ENCODE measurements at regions not wholly inside any gene's neighbourhood (a gene's known extent, or its start where the extent isn't known, plus 50 kb on each side); places are given as distances from the start of the nearest gene placed in this dataset.

DNA sequence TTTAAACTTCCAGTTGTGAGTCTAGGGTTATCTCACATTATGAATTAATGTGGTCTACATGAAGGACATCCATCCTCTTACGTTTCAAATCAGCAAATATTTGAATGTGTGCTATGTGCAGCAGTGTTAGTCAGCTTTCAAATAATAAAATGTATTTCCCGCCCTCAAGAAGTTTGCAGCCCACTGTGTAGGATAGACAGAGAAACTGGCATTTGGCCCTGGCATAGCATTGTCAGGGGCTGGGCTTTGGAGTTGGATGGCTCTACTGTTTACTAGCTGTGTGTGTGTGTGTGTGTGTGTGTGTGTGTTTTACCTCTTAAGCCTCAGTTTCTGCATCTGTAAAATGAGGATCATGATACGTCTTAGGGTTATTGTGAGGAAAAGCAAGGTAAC, 400.5 kb upstream of the C2CD4B start:
- Mint-ChIP-seq H3K27ac (ENCODE audit: unreplicated experiment) (no peak overlapping the region), H3K9me3 (ENCODE audit: unreplicated experiment) (peaks cover 5% of the 10 kb centered on the region), H3K27me3 (ENCODE audit: low read depth, unreplicated experiment) (peaks cover 3% of the 10 kb centered on the region), H3K4me3 (ENCODE audit: unreplicated experiment) (no peak overlapping the region), H3K36me3 (ENCODE audit: low read depth, unreplicated experiment) (peaks cover 11% of the 10 kb centered on the region), H3K4me1 (ENCODE audit: low read depth, unreplicated experiment) (peaks cover 27% of the 10 kb centered on the region)
- TF ChIP-seq, protein P1, sequence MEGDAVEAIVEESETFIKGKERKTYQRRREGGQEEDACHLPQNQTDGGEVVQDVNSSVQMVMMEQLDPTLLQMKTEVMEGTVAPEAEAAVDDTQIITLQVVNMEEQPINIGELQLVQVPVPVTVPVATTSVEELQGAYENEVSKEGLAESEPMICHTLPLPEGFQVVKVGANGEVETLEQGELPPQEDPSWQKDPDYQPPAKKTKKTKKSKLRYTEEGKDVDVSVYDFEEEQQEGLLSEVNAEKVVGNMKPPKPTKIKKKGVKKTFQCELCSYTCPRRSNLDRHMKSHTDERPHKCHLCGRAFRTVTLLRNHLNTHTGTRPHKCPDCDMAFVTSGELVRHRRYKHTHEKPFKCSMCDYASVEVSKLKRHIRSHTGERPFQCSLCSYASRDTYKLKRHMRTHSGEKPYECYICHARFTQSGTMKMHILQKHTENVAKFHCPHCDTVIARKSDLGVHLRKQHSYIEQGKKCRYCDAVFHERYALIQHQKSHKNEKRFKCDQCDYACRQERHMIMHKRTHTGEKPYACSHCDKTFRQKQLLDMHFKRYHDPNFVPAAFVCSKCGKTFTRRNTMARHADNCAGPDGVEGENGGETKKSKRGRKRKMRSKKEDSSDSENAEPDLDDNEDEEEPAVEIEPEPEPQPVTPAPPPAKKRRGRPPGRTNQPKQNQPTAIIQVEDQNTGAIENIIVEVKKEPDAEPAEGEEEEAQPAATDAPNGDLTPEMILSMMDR (IDR thresholded peaks at IDR 0.05; ENCODE audit: insufficient read depth, low read depth, low read length): no peak
- no peak for TF ChIP-seq EZH2 (IDR thresholded peaks at IDR 0.05; ENCODE audit: insufficient read depth, low read length)
- no peak overlapping the region for H3K9ac ChIP-seq (ENCODE audit: low read length)
- no peak overlapping the region for H3K4me3 ChIP-seq (ENCODE audit: insufficient read depth, low read depth, low read length)
- H3K27me3 ChIP-seq (ENCODE audit: insufficient read depth, low read length): no peaks in the 10 kb centered on the region
- H3K27ac ChIP-seq (ENCODE audit: low read depth, low read length): no peak overlapping the region
- H2AFZ ChIP-seq (ENCODE audit: low read depth, low read length): no peak overlapping the region
- peaks cover 7% of the 10 kb centered on the region for H3K4me1 ChIP-seq (ENCODE audit: insufficient read depth, low read length)
- H3K79me2 ChIP-seq (ENCODE audit: insufficient read depth, low read length): no peaks in the 10 kb centered on the region
- no peak for FAIRE-seq
- no peaks in the 10 kb centered on the region for H3K9me3 ChIP-seq (ENCODE audit: insufficient read depth, low read depth, low read length)
- DNase-seq (ENCODE audit: low read depth): no peak
- H3K4me2 ChIP-seq (ENCODE audit: low read length): no peak overlapping the region
- no peaks in the 10 kb centered on the region for H3K36me3 ChIP-seq (ENCODE audit: insufficient read depth, low read length)
- H4K20me1 ChIP-seq (ENCODE audit: insufficient read depth, low read length): peaks cover 22% of the 10 kb centered on the region

DNA sequence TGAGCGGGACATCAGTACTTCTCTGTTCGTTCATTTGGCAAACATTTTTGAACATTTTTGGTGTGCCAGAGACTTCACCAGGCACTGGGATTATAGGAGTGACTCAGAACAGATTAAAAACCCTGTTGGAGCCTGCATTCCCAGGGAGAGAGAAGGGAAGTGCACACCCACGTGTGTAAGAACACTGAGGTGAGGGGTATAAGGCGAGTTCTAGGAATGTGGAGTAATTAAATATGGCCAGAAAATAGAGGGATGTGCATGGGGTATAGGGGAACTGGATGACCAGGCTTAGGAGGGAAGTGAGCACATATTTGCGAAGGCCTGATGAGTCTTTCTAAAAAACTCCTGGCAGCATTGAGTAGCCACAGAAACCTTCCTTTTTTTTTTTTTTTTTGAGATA, 401.2 kb upstream of the C2CD4B start:
- peaks cover 10% of the 10 kb centered on the region for H3K36me3 Mint-ChIP-seq (ENCODE audit: low read depth, unreplicated experiment)
- no peak overlapping the region for H2AFZ ChIP-seq (ENCODE audit: low read depth, low read length)
- DNase-seq (ENCODE audit: low read depth) (peak; percentile 24), FAIRE-seq (no peak)
- peaks cover 3% of the 10 kb centered on the region for H3K27me3 ChIP-seq (ENCODE audit: insufficient read depth, low read length)
- H3K4me3 Mint-ChIP-seq (ENCODE audit: unreplicated experiment): no peak overlapping the region
- no peaks in the 10 kb centered on the region for H3K79me2 ChIP-seq (ENCODE audit: insufficient read depth, low read length)
- peaks cover 24% of the 10 kb centered on the region for H4K20me1 ChIP-seq (ENCODE audit: insufficient read depth, low read length)
- peaks cover 3% of the 10 kb centered on the region for H3K27me3 Mint-ChIP-seq (ENCODE audit: low read depth, unreplicated experiment)
- peaks cover 5% of the 10 kb centered on the region for H3K9me3 Mint-ChIP-seq (ENCODE audit: unreplicated experiment)
- peaks cover 7% of the 10 kb centered on the region for H3K4me1 ChIP-seq (ENCODE audit: insufficient read depth, low read length)
- H3K4me3 ChIP-seq (ENCODE audit: insufficient read depth, low read depth, low read length): no peak overlapping the region
- peaks cover 27% of the 10 kb centered on the region for H3K4me1 Mint-ChIP-seq (ENCODE audit: low read depth, unreplicated experiment)
- H3K4me2 ChIP-seq (ENCODE audit: low read length): no peak overlapping the region
- no peak overlapping the region for H3K27ac Mint-ChIP-seq (ENCODE audit: unreplicated experiment)
- H3K36me3 ChIP-seq (ENCODE audit: insufficient read depth, low read length): no peaks in the 10 kb centered on the region
- H3K9me3 ChIP-seq (ENCODE audit: insufficient read depth, low read depth, low read length): no peaks in the 10 kb centered on the region
- no peak overlapping the region for H3K9ac ChIP-seq (ENCODE audit: low read length)
- no peak overlapping the region for H3K27ac ChIP-seq (ENCODE audit: low read depth, low read length)
- TF ChIP-seq, protein P1 (IDR thresholded peaks at IDR 0.05; ENCODE audit: insufficient read depth, low read depth, low read length): no peak
- TF ChIP-seq EZH2 (IDR thresholded peaks at IDR 0.05; ENCODE audit: insufficient read depth, low read length): no peak

DNA sequence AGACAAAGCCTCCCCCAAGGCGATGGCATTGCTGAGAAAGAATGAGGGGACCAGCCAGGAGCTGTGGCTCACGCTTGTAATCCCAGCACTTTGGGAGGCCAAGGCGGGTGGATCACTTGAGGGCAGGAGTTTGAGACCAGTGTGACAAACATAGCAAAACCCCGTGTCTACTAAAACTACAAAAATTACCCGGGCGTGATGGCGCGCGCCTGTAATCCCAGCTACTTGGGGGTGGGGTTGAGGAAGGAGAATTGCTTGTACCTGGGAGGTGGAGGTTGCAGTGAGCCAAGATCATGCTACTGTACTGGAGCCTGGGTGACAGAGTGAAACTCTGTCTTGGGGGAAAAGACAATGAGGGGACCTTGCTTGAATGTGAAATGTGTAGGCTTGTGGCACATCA, 402.4 kb upstream of the C2CD4B start:
- Mint-ChIP-seq H3K4me3 (ENCODE audit: unreplicated experiment) (no peak overlapping the region), H3K27ac (ENCODE audit: unreplicated experiment) (no peak overlapping the region)

More for the DNA sequence above, 402.4 kb upstream of the C2CD4B start:
- no peak for DNase-seq (ENCODE audit: low read depth)
- peaks cover 21% of the 10 kb centered on the region for H3K4me1 Mint-ChIP-seq (ENCODE audit: low read depth, unreplicated experiment)
- H3K4me3 ChIP-seq (ENCODE audit: insufficient read depth, low read depth, low read length): no peak overlapping the region
- H4K20me1 ChIP-seq (ENCODE audit: insufficient read depth, low read length): peaks cover 24% of the 10 kb centered on the region
- FAIRE-seq: no peak
- H3K27ac ChIP-seq (ENCODE audit: low read depth, low read length): no peak overlapping the region
- H3K36me3 ChIP-seq (ENCODE audit: insufficient read depth, low read length): no peaks in the 10 kb centered on the region
- peaks cover 3% of the 10 kb centered on the region for H3K27me3 ChIP-seq (ENCODE audit: insufficient read depth, low read length)
- H3K9ac ChIP-seq (ENCODE audit: low read length): no peak overlapping the region
- H3K27me3 Mint-ChIP-seq (ENCODE audit: low read depth, unreplicated experiment): no peaks in the 10 kb centered on the region
- H3K4me2 ChIP-seq (ENCODE audit: low read length): no peak overlapping the region
- no peak overlapping the region for H2AFZ ChIP-seq (ENCODE audit: low read depth, low read length)
- peaks cover 5% of the 10 kb centered on the region for H3K9me3 Mint-ChIP-seq (ENCODE audit: unreplicated experiment)
- no peaks in the 10 kb centered on the region for H3K79me2 ChIP-seq (ENCODE audit: insufficient read depth, low read length)
- TF ChIP-seq EZH2 (IDR thresholded peaks at IDR 0.05; ENCODE audit: insufficient read depth, low read length): no peak
- TF ChIP-seq, protein P1 (IDR thresholded peaks at IDR 0.05; ENCODE audit: insufficient read depth, low read depth, low read length): no peak
- H3K36me3 Mint-ChIP-seq (ENCODE audit: low read depth, unreplicated experiment): peaks cover 10% of the 10 kb centered on the region
- peaks cover 7% of the 10 kb centered on the region for H3K4me1 ChIP-seq (ENCODE audit: insufficient read depth, low read length)
- H3K9me3 ChIP-seq (ENCODE audit: insufficient read depth, low read depth, low read length): no peaks in the 10 kb centered on the region
